ENCODE measurements at regions not wholly inside any gene's neighbourhood (a gene's known extent, or its start where the extent isn't known, plus 50 kb on each side); places are given as distances from the start of the nearest gene placed in this dataset.

DNA sequence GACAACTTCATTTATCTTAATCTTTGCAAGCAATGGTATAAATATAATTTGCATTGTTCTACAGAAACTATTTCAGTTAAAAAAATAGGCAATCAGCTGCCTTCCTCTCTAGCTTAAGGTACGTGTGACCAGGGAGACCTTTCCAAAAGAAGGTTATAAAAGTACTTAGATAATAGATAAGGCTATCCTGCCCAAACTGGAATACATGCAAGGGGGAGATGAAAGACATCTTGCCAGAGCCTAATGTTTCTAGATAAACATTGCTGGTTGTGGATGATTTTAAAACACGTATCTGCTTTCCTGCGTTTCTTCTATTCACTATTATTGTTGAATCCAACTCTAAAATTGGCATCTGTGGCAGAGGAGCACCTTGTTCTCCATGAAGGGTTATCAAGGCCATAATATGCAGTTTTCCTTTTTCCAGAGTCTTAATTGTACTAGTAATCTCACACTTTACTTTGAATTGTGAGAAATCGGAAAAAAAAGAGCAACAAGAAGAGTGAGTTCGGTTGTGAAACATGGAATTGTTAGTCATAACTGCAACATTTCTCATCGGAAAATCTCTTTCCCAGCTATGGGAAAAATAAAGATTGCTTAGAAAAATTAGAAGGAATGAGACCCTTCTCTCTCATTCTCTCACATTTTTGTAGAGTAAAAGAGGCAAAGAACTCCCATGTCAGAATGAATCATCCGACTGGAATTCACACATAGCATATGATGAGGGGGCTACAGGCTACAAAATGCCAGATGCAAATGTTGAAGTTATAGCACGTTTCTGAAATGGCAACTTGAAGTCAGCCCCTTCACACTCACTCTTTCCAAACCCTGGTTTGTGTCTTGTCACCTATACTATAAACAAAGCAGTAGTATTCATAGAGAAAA, 936.1 kb upstream of the NR2F2 start:
- TF ChIP-seq, protein P1, sequence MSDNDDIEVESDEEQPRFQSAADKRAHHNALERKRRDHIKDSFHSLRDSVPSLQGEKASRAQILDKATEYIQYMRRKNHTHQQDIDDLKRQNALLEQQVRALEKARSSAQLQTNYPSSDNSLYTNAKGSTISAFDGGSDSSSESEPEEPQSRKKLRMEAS (IDR thresholded peaks at IDR 0.05): no peak
- TF ChIP-seq EGR1 (IDR thresholded peaks at IDR 0.05; ENCODE audit: borderline replicate concordance, low read depth, low read length) (no peak), BCL11A (IDR thresholded peaks at IDR 0.05; ENCODE audit: low read depth in 2 of 2, low read length in 2 of 2) (no peak)
- TF ChIP-seq, protein P2, sequence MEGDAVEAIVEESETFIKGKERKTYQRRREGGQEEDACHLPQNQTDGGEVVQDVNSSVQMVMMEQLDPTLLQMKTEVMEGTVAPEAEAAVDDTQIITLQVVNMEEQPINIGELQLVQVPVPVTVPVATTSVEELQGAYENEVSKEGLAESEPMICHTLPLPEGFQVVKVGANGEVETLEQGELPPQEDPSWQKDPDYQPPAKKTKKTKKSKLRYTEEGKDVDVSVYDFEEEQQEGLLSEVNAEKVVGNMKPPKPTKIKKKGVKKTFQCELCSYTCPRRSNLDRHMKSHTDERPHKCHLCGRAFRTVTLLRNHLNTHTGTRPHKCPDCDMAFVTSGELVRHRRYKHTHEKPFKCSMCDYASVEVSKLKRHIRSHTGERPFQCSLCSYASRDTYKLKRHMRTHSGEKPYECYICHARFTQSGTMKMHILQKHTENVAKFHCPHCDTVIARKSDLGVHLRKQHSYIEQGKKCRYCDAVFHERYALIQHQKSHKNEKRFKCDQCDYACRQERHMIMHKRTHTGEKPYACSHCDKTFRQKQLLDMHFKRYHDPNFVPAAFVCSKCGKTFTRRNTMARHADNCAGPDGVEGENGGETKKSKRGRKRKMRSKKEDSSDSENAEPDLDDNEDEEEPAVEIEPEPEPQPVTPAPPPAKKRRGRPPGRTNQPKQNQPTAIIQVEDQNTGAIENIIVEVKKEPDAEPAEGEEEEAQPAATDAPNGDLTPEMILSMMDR (IDR thresholded peaks at IDR 0.05; ENCODE audit: control extremely low read depth in 1 of 3, insufficient read depth in 1 of 3, low read depth in 1 of 3, low read length in 3 of 3): no peak

Measured in H1 (cell line).